Endothelial cell of umbilical vein (primary cell): ENCODE measurements at regions not wholly inside any gene's neighbourhood (a gene's known extent, or its start where the extent isn't known, plus 50 kb on each side); places are given as distances from the start of the nearest gene placed in this dataset.

Experiments
- BruUV-seq: library from RNA; stranded (reverse); fragments of 400-500 nt; replicated peaks from 2 replicates; lab custom pipeline; 2021; lab: Mats Ljungman, UMichigan
- CTCF ChIA-PET: fragments of 300-600, 350-600 bp; sonication (Branson Sonifier 250); formaldehyde crosslinking; loops from one replicate; lab custom pipeline; 2021; ENCODE audit warnings: antibody characterized with exemption, inconsistent platforms; lab: Charles Lee
- POLR2A ChIA-PET: fragments of 300-600, 350-600 bp; sonication (Branson Sonifier 250); formaldehyde crosslinking; loops from one replicate; lab custom pipeline; 2021; ENCODE audit warnings: antibody characterized with exemption, inconsistent platforms; lab: Charles Lee
- DNase-seq: peaks from one replicate; pipeline ENCODE4 v3.0.0-alpha.2; 2011; ENCODE audit warnings: low read depth, low spot score
- FAIRE-seq: peaks from 2 replicates; lab custom pipeline; 2011; peaks lifted over from hg19 to GRCh38; lab: Jason Lieb, UNC
- H2AFZ ChIP-seq: 2 replicates; pipeline ENCODE4 v1.6.0; 2012; ENCODE audit warnings: low read depth, low read length, control low read depth, inconsistent platforms
- H3K27ac ChIP-seq: 2 replicates; pipeline ENCODE4 v1.5.1; 2011; ENCODE audit warnings: low read depth, mild to moderate bottlenecking, control low read depth, low read length, moderate library complexity; ENCODE audit not compliant: insufficient read depth
- H3K27me3 ChIP-seq, 2 experiments: 2 replicates each; pipeline versions ENCODE4 v1.6.0 to v1.6.1; 2011; ENCODE audit warnings: low read length in 2 of 2, mixed read lengths in 1 of 2; ENCODE audit not compliant: control insufficient read depth in 2 of 2, insufficient read depth in 2 of 2
- H3K36me3 ChIP-seq, 2 experiments: 2 replicates in 1 of 2; 3 replicates in 1 of 2; pipeline ENCODE4 v1.5.1; 2011; ENCODE audit warnings: low read length in 2 of 2, mild to moderate bottlenecking in 1 of 2, moderate library complexity in 1 of 2; ENCODE audit not compliant: control insufficient read depth in 2 of 2, insufficient read depth in 2 of 2; ENCODE audit errors: extremely low read depth in 1 of 2
- H3K4me1 ChIP-seq: 3 replicates; pipeline ENCODE4 v1.5.1; 2011; ENCODE audit warnings: mild to moderate bottlenecking, low read length; ENCODE audit not compliant: control insufficient read depth, insufficient read depth; ENCODE audit errors: extremely low read depth
- H3K4me2 ChIP-seq: 2 replicates; pipeline ENCODE4 v1.6.1; 2011; ENCODE audit warnings: low read length, control low read depth, mixed read lengths; ENCODE audit not compliant: insufficient read depth
- H3K4me3 ChIP-seq, 3 experiments: fragments of 200-600 bp in 1 of 3; sonication (generic), shearing (Covaris generic) in 1 of 3; replicated peaks in 1 of 3; 2 replicates each; pipeline ENCODE4 v1.5.1; 2011 to 2016; ENCODE audit warnings: control low read depth in 3 of 3, low read length in 3 of 3, mild to moderate bottlenecking in 2 of 3, inconsistent platforms in 1 of 3, low read depth in 1 of 3, moderate library complexity in 1 of 3; ENCODE audit not compliant: insufficient read depth in 1 of 3
- H3K79me2 ChIP-seq: 2 replicates; pipeline ENCODE4 v1.6.0; 2012; ENCODE audit warnings: low read length, inconsistent platforms; ENCODE audit not compliant: control insufficient read depth, insufficient read depth
- H3K9ac ChIP-seq: replicated peaks from 2 replicates; pipeline ENCODE3; 2011; ENCODE audit warnings: low read length, control low read depth; ENCODE audit not compliant: insufficient read depth; ENCODE audit errors: extremely low read depth
- H3K9me1 ChIP-seq: replicated peaks from 3 replicates; pipeline ENCODE4 v1.6.0; 2011; ENCODE audit warnings: mild to moderate bottlenecking, low read length; ENCODE audit not compliant: control insufficient read depth, insufficient read depth; ENCODE audit errors: extremely low read depth
- H3K9me3 ChIP-seq: replicated peaks from 2 replicates; pipeline ENCODE4 v1.5.1; 2012; ENCODE audit warnings: low read length, inconsistent platforms; ENCODE audit not compliant: control insufficient read depth, insufficient read depth
- H4K20me1 ChIP-seq: replicated peaks from 2 replicates; pipeline ENCODE3; 2011; ENCODE audit warnings: mild to moderate bottlenecking, low read length; ENCODE audit not compliant: control insufficient read depth, insufficient read depth; ENCODE audit errors: extremely low read depth
- CTCF ChIP-seq, 2 donors: IDR thresholded peaks; 1 replicate in 1 of 2; 2 replicates in 1 of 2; pipeline ENCODE4 v1.5.1; 2011; ENCODE audit warnings: low read length in 2 of 2, mild to moderate bottlenecking in 2 of 2, moderate library complexity in 2 of 2, control low read depth in 1 of 2, inconsistent platforms in 1 of 2, low read depth in 1 of 2; ENCODE audit not compliant: insufficient read depth in 1 of 2; ENCODE audit errors: extremely low read depth in 1 of 2
- EZH2 ChIP-seq: IDR thresholded peaks from 2 replicates; pipeline ENCODE4 v1.6.1; 2012; ENCODE audit warnings: borderline replicate concordance, low read depth, mild to moderate bottlenecking, moderate library complexity, low read length, inconsistent platforms; ENCODE audit not compliant: severe bottlenecking
- FOS ChIP-seq: IDR thresholded peaks from 2 replicates; pipeline ENCODE4 v1.6.1; 2011; ENCODE audit warnings: mild to moderate bottlenecking, low read length, moderate library complexity, borderline replicate concordance; ENCODE audit not compliant: insufficient read depth
- GATA2 ChIP-seq: IDR thresholded peaks from 2 replicates; pipeline ENCODE4 v1.7.0; 2011; ENCODE audit warnings: low read depth, mild to moderate bottlenecking, moderate library complexity, mixed read lengths, low read length; ENCODE audit not compliant: insufficient read length, insufficient read depth
- JUN ChIP-seq: IDR thresholded peaks from 2 replicates; pipeline ENCODE4 v1.6.1; 2011; ENCODE audit warnings: borderline replicate concordance, low read depth; ENCODE audit not compliant: insufficient read length, insufficient read depth
- MAX ChIP-seq: IDR thresholded peaks from 2 replicates; pipeline ENCODE4 v1.6.1; 2011; ENCODE audit not compliant: insufficient read depth, insufficient read length
- MYC ChIP-seq: IDR thresholded peaks from one replicate; pipeline ENCODE4 v1.6.1; 2011; ENCODE audit warnings: mild to moderate bottlenecking, low read depth, low read length
- POLR2A ChIP-seq: IDR thresholded peaks from 2 replicates; pipeline ENCODE4 v1.6.1; 2012; ENCODE audit warnings: low read depth, mild to moderate bottlenecking, control low read depth, low read length
- POLR2AphosphoS5 ChIP-seq: IDR thresholded peaks from 2 replicates; pipeline ENCODE4 v1.6.1; 2012; ENCODE audit warnings: low read depth, mild to moderate bottlenecking, control low read depth, low read length, moderate library complexity; ENCODE audit not compliant: insufficient read depth
- dilution Hi-C: fragments of 300-500 bp; cut with MboI; formaldehyde crosslinking; loops from one replicate; pipeline ENCODE4 v1.15.0; 2019; ENCODE audit warnings: low sequenced_read_pairs; ENCODE audit not compliant: extremely low pct_ligation_motif_present
- intact Hi-C: fragments of 100-400 bp; cut with micrococcal nuclease; formaldehyde crosslinking; loops from one replicate; pipeline ENCODE4 v1.10.0; 2022

- Histone ChIP-seq H3K4me3 (no peak overlapping the region), H3K79me2 (no peaks in the 10 kb centered on the region), H3K9ac (no peak overlapping the region), H3K9me3 (no peaks in the 10 kb centered on the region), H2AFZ (no peak overlapping the region), H3K36me3 (no peaks in the 10 kb centered on the region), H3K4me1 (peaks cover 4% of the 10 kb centered on the region), H3K27me3 (no peaks in the 10 kb centered on the region), H3K4me2 (no peak overlapping the region), H3K9me1 (no peaks in the 10 kb centered on the region), H3K27ac (no peak overlapping the region), H4K20me1 (no peaks in the 10 kb centered on the region)
- ChIA-PET POLR2A (no interaction called here), CTCF (no interaction called here)
- intact Hi-C loops: no loop called here
- DNase-seq: no peak
- dilution Hi-C loops: no loop called here
- no peak for FAIRE-seq
- no TSS peak for BruUV-seq
- TF ChIP-seq EZH2: no peak
- no peak for TF ChIP-seq GATA2
- no peak for TF ChIP-seq CTCF (IDR thresholded peaks at IDR 0.05; ENCODE audit: extremely low read depth in 1 of 2, insufficient read depth in 1 of 2, low read depth in 1 of 2, low read length in 2 of 2)
- TF ChIP-seq POLR2A: no peak
- TF ChIP-seq MYC: no peak
- no peak for TF ChIP-seq FOS
- TF ChIP-seq POLR2AphosphoS5: no peak
- no peak for TF ChIP-seq JUN
- TF ChIP-seq MAX: no peak
These were observed 800.7 kb upstream of the AMELY start for GRCh38 chrY:7712289-7712688.
